IMR-90 (cell line): ENCODE measurements at regions not wholly inside any gene's neighbourhood (a gene's known extent, or its start where the extent isn't known, plus 50 kb on each side); places are given as distances from the start of the nearest gene placed in this dataset.

Source experiments
- ATAC-seq: fragments of 200-7000 bp; cut with Tn5 transposase; 2 replicates; pipeline ENCODE4 v1.9.1; 2020; ENCODE audit warnings: low read depth, mild to moderate bottlenecking, moderate library complexity
- BruUV-seq: library from RNA; stranded (reverse); fragments of 400-500 nt; replicated peaks from 2 replicates; lab custom pipeline; 2021; lab: Mats Ljungman, UMichigan
- CTCF ChIA-PET: fragments of 300-600 bp; formaldehyde crosslinking; extraction: SDS; loops from one replicate; lab custom pipeline; 2021; ENCODE audit warnings: antibody characterized with exemption; lab: Yijun Ruan, JAX
- POLR2A ChIA-PET: fragments of 300-600 bp; sonication (Branson Sonifier 250); formaldehyde crosslinking; loops from one replicate; lab custom pipeline; 2022; ENCODE audit warnings: antibody characterized with exemption; ENCODE audit not compliant: unreplicated experiment; lab: Charles Lee
- DNase-seq: peaks from one replicate; pipeline ENCODE4 v3.0.0; 2013
- H2AFZ ChIP-seq: replicated peaks from 2 replicates; pipeline ENCODE3; 2013; ENCODE audit warnings: low read length, mild to moderate bottlenecking; ENCODE audit not compliant: poor library complexity
- H2AK5ac ChIP-seq: 2 replicates; pipeline ENCODE4 v1.6.1; 2013; ENCODE audit warnings: low read depth, low read length, inconsistent platforms
- H2AK9ac ChIP-seq: replicated peaks from 2 replicates; pipeline ENCODE3; 2013; ENCODE audit warnings: mild to moderate bottlenecking, low read depth, low read length, moderate library complexity; ENCODE audit not compliant: poor library complexity
- H2BK120ac ChIP-seq: 2 replicates; pipeline ENCODE4 v1.6.1; 2013; ENCODE audit warnings: low read depth, low read length, inconsistent platforms
- H2BK15ac ChIP-seq: 3 replicates; pipeline ENCODE4 v1.6.1; 2013; ENCODE audit warnings: low read depth, low read length, inconsistent platforms
- H2BK20ac ChIP-seq: 2 replicates; pipeline ENCODE4 v1.6.1; 2013; ENCODE audit warnings: low read depth, mild to moderate bottlenecking, inconsistent platforms, low read length, moderate library complexity
- H2BK5ac ChIP-seq: 2 replicates; pipeline ENCODE4 v1.6.1; 2013; ENCODE audit warnings: mild to moderate bottlenecking, low read depth, low read length, inconsistent platforms; ENCODE audit not compliant: poor library complexity, severe bottlenecking
- H3K14ac ChIP-seq: replicated peaks from 2 replicates; pipeline ENCODE4 v1.6.1; 2013; ENCODE audit warnings: low read depth, low read length, inconsistent platforms
- H3K18ac ChIP-seq: 2 replicates; pipeline ENCODE4 v1.6.1; 2013; ENCODE audit warnings: low read depth, low read length, control low read depth
- H3K23ac ChIP-seq: 2 replicates; pipeline ENCODE4 v1.6.1; 2013; ENCODE audit warnings: low read depth, low read length, inconsistent platforms
- H3K27ac ChIP-seq: 2 replicates; pipeline ENCODE4 v1.5.1; 2013; ENCODE audit warnings: mild to moderate bottlenecking, control low read depth, low read length; ENCODE audit not compliant: insufficient read depth
- H3K27me3 ChIP-seq: 2 replicates; pipeline ENCODE4 v1.6.1; 2013; ENCODE audit warnings: low read length; ENCODE audit not compliant: control insufficient read depth, insufficient read depth
- H3K36me3 ChIP-seq: 2 replicates; pipeline ENCODE4 v1.6.1; 2013; ENCODE audit warnings: low read length, mixed read lengths; ENCODE audit not compliant: control insufficient read depth, insufficient read depth
- H3K4ac ChIP-seq: 2 replicates; pipeline ENCODE4 v1.6.1; 2013; ENCODE audit warnings: low read depth, low read length, inconsistent platforms
- H3K4me1 ChIP-seq: 2 replicates; pipeline ENCODE4 v1.6.1; 2013; ENCODE audit warnings: low read length, mixed read lengths; ENCODE audit not compliant: control insufficient read depth, insufficient read depth
- H3K4me2 ChIP-seq: 2 replicates; pipeline ENCODE4 v1.6.1; 2013; ENCODE audit warnings: low read depth, mild to moderate bottlenecking, control low read depth, low read length, moderate library complexity
- H3K4me3 ChIP-seq: 2 replicates; pipeline ENCODE4 v1.5.1; 2013; ENCODE audit warnings: low read depth, mild to moderate bottlenecking, control low read depth, low read length, moderate library complexity; ENCODE audit not compliant: insufficient read depth
- H3K56ac ChIP-seq: 2 replicates; pipeline ENCODE4 v1.6.1; 2013; ENCODE audit warnings: low read length, inconsistent platforms; ENCODE audit not compliant: insufficient read depth; ENCODE audit errors: extremely low read depth
- H3K79me1 ChIP-seq, 2 experiments: 2 replicates each; pipeline ENCODE4 v1.6.1; 2013; ENCODE audit warnings: low read length in 2 of 2, inconsistent platforms in 1 of 2, low read depth in 1 of 2
- H3K9ac ChIP-seq: 2 replicates; pipeline ENCODE4 v1.6.1; 2013; ENCODE audit warnings: low read depth, low read length, control low read depth
- H3K9me1 ChIP-seq: 2 replicates; pipeline ENCODE4 v1.6.1; 2013; ENCODE audit warnings: low read length, inconsistent platforms; ENCODE audit not compliant: insufficient read depth
- H3K9me3 ChIP-seq: 2 replicates; pipeline ENCODE4 v1.6.1; 2013; ENCODE audit warnings: low read length; ENCODE audit not compliant: control insufficient read depth, insufficient read depth
- H4K20me1 ChIP-seq: 2 replicates; pipeline ENCODE4 v1.6.1; 2013; ENCODE audit warnings: low read length, inconsistent platforms; ENCODE audit not compliant: insufficient read depth
- H4K5ac ChIP-seq: 2 replicates; pipeline ENCODE4 v1.6.1; 2013; ENCODE audit warnings: mild to moderate bottlenecking, low read depth, low read length, control low read depth
- H4K8ac ChIP-seq, 2 experiments: 2 replicates each; pipeline ENCODE4 v1.6.1; 2013; ENCODE audit warnings: low read depth in 2 of 2, low read length in 2 of 2, control low read depth in 1 of 2, inconsistent platforms in 1 of 2
- H4K91ac ChIP-seq: 2 replicates; pipeline ENCODE4 v1.6.1; 2013; ENCODE audit warnings: low read depth, low read length, inconsistent platforms; ENCODE audit not compliant: insufficient read depth
- BHLHE40 ChIP-seq: fragments of 150-350 bp; IDR thresholded peaks from 2 replicates; pipeline ENCODE4 v1.6.1; 2016; ENCODE audit warnings: mild to moderate bottlenecking, low read depth, low read length
- CEBPB ChIP-seq: IDR thresholded peaks from 2 replicates; pipeline ENCODE4 v1.6.1; 2012; ENCODE audit warnings: low read depth, low read length, improper control_type of control experiment
- CHD1 ChIP-seq: IDR thresholded peaks from 2 replicates; pipeline ENCODE4 v1.6.1; 2012; ENCODE audit warnings: low read depth, low read length, improper control_type of control experiment
- FOS ChIP-seq: fragments of 150-350 bp; IDR thresholded peaks from 2 replicates; pipeline ENCODE4 v1.6.1; 2016; ENCODE audit warnings: low read depth, low read length
- MAFK ChIP-seq: IDR thresholded peaks from 2 replicates; pipeline ENCODE4 v1.6.1; 2012; ENCODE audit warnings: low read depth, low read length, improper control_type of control experiment
- MAZ ChIP-seq: IDR thresholded peaks from 2 replicates; pipeline ENCODE4 v1.6.1; 2012; ENCODE audit warnings: low read depth, mild to moderate bottlenecking, low read length, improper control_type of control experiment, moderate library complexity, borderline replicate concordance
- MXI1 ChIP-seq: IDR thresholded peaks from 2 replicates; pipeline ENCODE4 v1.6.1; 2012; ENCODE audit warnings: low read depth, mild to moderate bottlenecking, low read length, moderate library complexity, borderline replicate concordance
- NFE2L2 ChIP-seq: fragments of 150-350 bp; IDR thresholded peaks from 2 replicates; pipeline ENCODE4 v1.6.1; 2016; ENCODE audit warnings: low read depth, mild to moderate bottlenecking, low read length
- POLR2A ChIP-seq: IDR thresholded peaks from 2 replicates; pipeline ENCODE4 v1.6.1; 2012; ENCODE audit warnings: mild to moderate bottlenecking, low read depth, low read length
- RAD21 ChIP-seq: IDR thresholded peaks from 2 replicates; pipeline ENCODE4 v1.6.1; 2012; ENCODE audit warnings: low read length, improper control_type of control experiment
- RCOR1 ChIP-seq: IDR thresholded peaks from 2 replicates; pipeline ENCODE4 v1.6.1; 2012; ENCODE audit warnings: mild to moderate bottlenecking, low read length, improper control_type of control experiment; ENCODE audit not compliant: insufficient replicate concordance
- RFX5 ChIP-seq: IDR thresholded peaks from 2 replicates; pipeline ENCODE4 v1.8.0; 2012; ENCODE audit warnings: low read depth, mild to moderate bottlenecking, low read length, moderate library complexity
- SMC3 ChIP-seq: fragments of 150-350 bp; IDR thresholded peaks from 2 replicates; pipeline ENCODE4 v1.6.1; 2016; ENCODE audit warnings: low read depth, mild to moderate bottlenecking, antibody characterized with exemption, low read length, moderate library complexity
- WGBS, 2 experiments: methylation state at CpG; one replicate each; pipeline versions ENCODE4 v1.1.5 to v1.1.7; 2013; ENCODE audit warnings: missing lambda C conversion rate in 2 of 2; ENCODE audit not compliant: insufficient read length in 1 of 2; ENCODE audit errors: extremely low coverage in 2 of 2; 5-methylcytosine and 5-hydroxymethylcytosine counted together
- dilution Hi-C: fragments of 300-500 bp; cut with HindIII; formaldehyde crosslinking; loops from one replicate; pipeline ENCODE4 v1.14.3; 2018; ENCODE audit warnings: low sequenced_read_pairs; ENCODE audit not compliant: unreplicated experiment
- in situ Hi-C: fragments of 300-500 bp; cut with MboI; formaldehyde crosslinking; loops from 3 replicates; pipeline ENCODE4 v1.14.3; 2019; ENCODE audit warnings: low sequenced_read_pairs, inconsistent platforms, mixed read lengths
- intact Hi-C: fragments of 100-400 bp; cut with micrococcal nuclease; formaldehyde crosslinking; loops from 2 replicates; pipeline ENCODE4 v1.10.0; 2022
- TF ChIP-seq, protein P1 (sequence below): conservative IDR thresholded peaks from 2 replicates; pipeline ENCODE4 v1.5.1; 2012; ENCODE audit warnings: mild to moderate bottlenecking, low read depth, low read length, improper control_type of control experiment
- TF ChIP-seq, protein P2 (sequence below): fragments of 150-350 bp; IDR thresholded peaks from 2 replicates; pipeline ENCODE4 v1.6.1; 2017; ENCODE audit warnings: mild to moderate bottlenecking, antibody characterized with exemption, low read length, low read depth
- TF ChIP-seq, protein P3 (sequence below): fragments of 150-350 bp; IDR thresholded peaks from 2 replicates; pipeline ENCODE4 v1.6.1; 2016; ENCODE audit warnings: low read depth, mild to moderate bottlenecking, low read length, moderate library complexity, borderline replicate concordance

DNA sequence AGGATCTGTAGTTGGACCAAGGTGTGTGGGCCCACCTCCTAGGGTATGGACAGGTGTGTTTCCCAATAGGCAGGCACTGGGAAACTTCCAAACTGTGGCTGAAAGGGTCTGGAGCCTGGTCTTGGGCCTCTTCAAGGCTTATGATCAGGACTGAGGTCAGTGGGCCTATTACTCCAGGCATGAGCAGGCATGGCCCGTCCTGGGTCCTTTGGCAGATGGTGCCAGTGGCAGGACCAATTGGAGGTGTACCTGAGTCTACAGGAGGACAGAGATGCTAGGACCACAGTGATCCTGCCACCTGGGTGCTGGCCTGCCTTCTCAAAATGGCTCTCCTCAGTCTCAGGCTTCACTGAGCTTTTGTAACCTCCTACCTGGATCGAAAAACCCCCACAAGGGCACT is 95.4 kb downstream of the RAB18 start:
- no TSS peak for BruUV-seq
- Histone ChIP-seq H3K9me3 (no peaks in the 10 kb centered on the region), H2AK5ac (no peak overlapping the region), H2AFZ (no peak overlapping the region), H3K9me1 (no peaks in the 10 kb centered on the region), H3K23ac (no peak overlapping the region), H3K4ac (no peak overlapping the region), H3K18ac (no peak overlapping the region), H3K9ac (no peak overlapping the region), H4K91ac (no peak overlapping the region), H3K27me3 (no peaks in the 10 kb centered on the region; the same call in 1 of the 2 replicates), H3K14ac (no peak overlapping the region), H3K4me3 (no peak overlapping the region), H4K5ac (no peak overlapping the region), H4K20me1 (no peaks in the 10 kb centered on the region), H3K4me1 (peaks cover 3% of the 10 kb centered on the region; the same call in 1 of the 2 replicates), H3K4me2 (no peak overlapping the region), H2BK120ac (no peak overlapping the region), H3K36me3 (no peaks in the 10 kb centered on the region), H2BK20ac (no peak overlapping the region), H4K8ac (no peak overlapping the region), H2BK5ac (no peak overlapping the region), H2AK9ac (no peak overlapping the region), H3K79me1 (no peaks in the 10 kb centered on the region), H3K56ac (no peak overlapping the region), H3K27ac (no peak overlapping the region), H2BK15ac (no peak overlapping the region)
- no peak for DNase-seq
- ChIA-PET CTCF (no interaction called here), POLR2A (no interaction called here)
- TF ChIP-seq CEBPB (no peak), FOS (no peak), RCOR1 (no peak), RFX5 (no peak), MAZ (no peak), MXI1 (no peak), NFE2L2 (no peak), POLR2A (no peak), RAD21 (no peak), CHD1 (no peak), MAFK (no peak), BHLHE40 (no peak), SMC3 (no peak)
- TF ChIP-seq, protein P1, sequence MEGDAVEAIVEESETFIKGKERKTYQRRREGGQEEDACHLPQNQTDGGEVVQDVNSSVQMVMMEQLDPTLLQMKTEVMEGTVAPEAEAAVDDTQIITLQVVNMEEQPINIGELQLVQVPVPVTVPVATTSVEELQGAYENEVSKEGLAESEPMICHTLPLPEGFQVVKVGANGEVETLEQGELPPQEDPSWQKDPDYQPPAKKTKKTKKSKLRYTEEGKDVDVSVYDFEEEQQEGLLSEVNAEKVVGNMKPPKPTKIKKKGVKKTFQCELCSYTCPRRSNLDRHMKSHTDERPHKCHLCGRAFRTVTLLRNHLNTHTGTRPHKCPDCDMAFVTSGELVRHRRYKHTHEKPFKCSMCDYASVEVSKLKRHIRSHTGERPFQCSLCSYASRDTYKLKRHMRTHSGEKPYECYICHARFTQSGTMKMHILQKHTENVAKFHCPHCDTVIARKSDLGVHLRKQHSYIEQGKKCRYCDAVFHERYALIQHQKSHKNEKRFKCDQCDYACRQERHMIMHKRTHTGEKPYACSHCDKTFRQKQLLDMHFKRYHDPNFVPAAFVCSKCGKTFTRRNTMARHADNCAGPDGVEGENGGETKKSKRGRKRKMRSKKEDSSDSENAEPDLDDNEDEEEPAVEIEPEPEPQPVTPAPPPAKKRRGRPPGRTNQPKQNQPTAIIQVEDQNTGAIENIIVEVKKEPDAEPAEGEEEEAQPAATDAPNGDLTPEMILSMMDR: no peak
- TF ChIP-seq, protein P2, sequence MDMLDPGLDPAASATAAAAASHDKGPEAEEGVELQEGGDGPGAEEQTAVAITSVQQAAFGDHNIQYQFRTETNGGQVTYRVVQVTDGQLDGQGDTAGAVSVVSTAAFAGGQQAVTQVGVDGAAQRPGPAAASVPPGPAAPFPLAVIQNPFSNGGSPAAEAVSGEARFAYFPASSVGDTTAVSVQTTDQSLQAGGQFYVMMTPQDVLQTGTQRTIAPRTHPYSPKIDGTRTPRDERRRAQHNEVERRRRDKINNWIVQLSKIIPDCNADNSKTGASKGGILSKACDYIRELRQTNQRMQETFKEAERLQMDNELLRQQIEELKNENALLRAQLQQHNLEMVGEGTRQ: no peak
- TF ChIP-seq, protein P3, sequence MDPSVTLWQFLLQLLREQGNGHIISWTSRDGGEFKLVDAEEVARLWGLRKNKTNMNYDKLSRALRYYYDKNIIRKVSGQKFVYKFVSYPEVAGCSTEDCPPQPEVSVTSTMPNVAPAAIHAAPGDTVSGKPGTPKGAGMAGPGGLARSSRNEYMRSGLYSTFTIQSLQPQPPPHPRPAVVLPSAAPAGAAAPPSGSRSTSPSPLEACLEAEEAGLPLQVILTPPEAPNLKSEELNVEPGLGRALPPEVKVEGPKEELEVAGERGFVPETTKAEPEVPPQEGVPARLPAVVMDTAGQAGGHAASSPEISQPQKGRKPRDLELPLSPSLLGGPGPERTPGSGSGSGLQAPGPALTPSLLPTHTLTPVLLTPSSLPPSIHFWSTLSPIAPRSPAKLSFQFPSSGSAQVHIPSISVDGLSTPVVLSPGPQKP: no peak
- dilution Hi-C loops (no loop called here), intact Hi-C loops (no loop called here), in situ Hi-C loops (no loop called here)
- no peak for ATAC-seq
- no CpG with 5 or more reads among the region's 2 CpGs for WGBS, 2 experiments
